ENCODE measurements at regions not wholly inside any gene's neighbourhood (a gene's known extent, or its start where the extent isn't known, plus 50 kb on each side); places are given as distances from the start of the nearest gene placed in this dataset.
"Not testable (repeated sequence)": the region's sequence is repeated elsewhere in the genome, so short reads cannot be mapped to it uniquely, and the experiment has no call there.

DNA sequence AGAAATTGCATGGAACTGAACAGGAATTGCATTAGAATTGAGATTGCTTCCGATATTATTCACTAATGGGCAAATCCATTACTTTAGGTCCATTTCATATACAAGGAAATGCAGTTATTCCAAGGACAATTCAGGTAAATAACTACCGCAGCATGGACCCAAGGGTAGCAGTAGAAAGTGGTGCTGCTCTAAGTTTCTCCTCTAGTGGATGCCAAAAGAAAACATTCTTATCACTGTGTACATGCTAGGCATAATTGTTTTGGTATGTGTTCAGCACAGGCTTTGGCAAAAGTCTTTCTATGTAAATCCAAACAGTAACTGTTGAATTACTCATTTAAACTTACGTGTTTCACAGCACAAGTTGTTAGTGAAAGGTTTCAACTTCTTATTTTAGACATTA is 890.1 kb upstream of the ADAMTS5 start:
- H3K4me1 Mint-ChIP-seq (ENCODE audit: insufficient read depth, unreplicated experiment); BruUV-seq (replicated peaks); DNase-seq (ENCODE audit: unreplicated experiment); POLR2A ChIA-PET; H3K27ac Mint-ChIP-seq (ENCODE audit: low read depth, unreplicated experiment); H3K27me3 Mint-ChIP-seq (ENCODE audit: insufficient read depth, unreplicated experiment); H3K4me3 Mint-ChIP-seq (ENCODE audit: unreplicated experiment); H3K36me3 Mint-ChIP-seq (ENCODE audit: insufficient read depth, unreplicated experiment); H3K9me3 Mint-ChIP-seq (ENCODE audit: unreplicated experiment); intact Hi-C loops (cut with micrococcal nuclease): not testable (repeated sequence)
- CTCF ChIA-PET, result interaction anchor here (0.7 kb wide), 1 partner anchor 658 kb away, joined by 4 read pairs; no protein-coding TSS in a partner anchor

DNA sequence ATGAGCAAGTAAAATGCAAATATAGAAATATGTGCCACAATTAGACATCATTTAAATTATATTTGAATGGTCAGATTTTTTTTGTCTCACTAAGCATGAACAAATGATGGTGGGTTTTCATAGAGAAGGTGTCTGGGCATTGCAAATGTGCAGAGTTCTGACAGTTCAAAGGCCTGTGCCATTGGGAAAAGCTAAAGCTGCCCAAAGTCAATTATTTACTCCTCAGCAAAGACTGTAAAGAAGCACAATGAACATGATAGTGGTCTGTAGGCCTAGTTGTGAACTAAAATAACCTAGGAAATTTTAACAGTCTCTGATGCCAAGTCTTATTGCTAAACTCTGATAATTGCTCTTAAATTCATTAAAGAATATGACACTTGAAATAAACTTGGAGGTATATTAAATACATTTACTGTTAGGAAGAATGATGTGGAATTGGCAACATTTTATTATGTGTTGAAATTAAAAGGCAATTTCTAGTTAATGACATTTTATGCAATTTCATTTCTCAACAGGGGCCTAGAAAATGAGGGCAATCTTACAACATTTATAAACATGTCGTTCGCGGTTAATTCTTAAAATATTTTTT is 874.3 kb upstream of the ADAMTS5 start:
- H3K4me3 Mint-ChIP-seq (ENCODE audit: unreplicated experiment), result no peak overlapping the region
- peaks cover 5% of the 10 kb centered on the region for H3K9me3 Mint-ChIP-seq (ENCODE audit: unreplicated experiment)
- POLR2A ChIA-PET, result no interaction called here
- intact Hi-C loops (cut with micrococcal nuclease), result no loop called here
- no peaks in the 10 kb centered on the region for H3K27me3 Mint-ChIP-seq (ENCODE audit: insufficient read depth, unreplicated experiment)
- no peaks in the 10 kb centered on the region for H3K4me1 Mint-ChIP-seq (ENCODE audit: insufficient read depth, unreplicated experiment)
- H3K27ac Mint-ChIP-seq (ENCODE audit: low read depth, unreplicated experiment), result no peak overlapping the region
- TF ChIP-seq, protein P1, sequence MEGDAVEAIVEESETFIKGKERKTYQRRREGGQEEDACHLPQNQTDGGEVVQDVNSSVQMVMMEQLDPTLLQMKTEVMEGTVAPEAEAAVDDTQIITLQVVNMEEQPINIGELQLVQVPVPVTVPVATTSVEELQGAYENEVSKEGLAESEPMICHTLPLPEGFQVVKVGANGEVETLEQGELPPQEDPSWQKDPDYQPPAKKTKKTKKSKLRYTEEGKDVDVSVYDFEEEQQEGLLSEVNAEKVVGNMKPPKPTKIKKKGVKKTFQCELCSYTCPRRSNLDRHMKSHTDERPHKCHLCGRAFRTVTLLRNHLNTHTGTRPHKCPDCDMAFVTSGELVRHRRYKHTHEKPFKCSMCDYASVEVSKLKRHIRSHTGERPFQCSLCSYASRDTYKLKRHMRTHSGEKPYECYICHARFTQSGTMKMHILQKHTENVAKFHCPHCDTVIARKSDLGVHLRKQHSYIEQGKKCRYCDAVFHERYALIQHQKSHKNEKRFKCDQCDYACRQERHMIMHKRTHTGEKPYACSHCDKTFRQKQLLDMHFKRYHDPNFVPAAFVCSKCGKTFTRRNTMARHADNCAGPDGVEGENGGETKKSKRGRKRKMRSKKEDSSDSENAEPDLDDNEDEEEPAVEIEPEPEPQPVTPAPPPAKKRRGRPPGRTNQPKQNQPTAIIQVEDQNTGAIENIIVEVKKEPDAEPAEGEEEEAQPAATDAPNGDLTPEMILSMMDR (IDR thresholded peaks at IDR 0.05; ENCODE audit: unreplicated experiment), result no peak
- DNase-seq (ENCODE audit: unreplicated experiment), result no peak
- CTCF ChIA-PET, result no interaction called here
- no peaks in the 10 kb centered on the region for H3K36me3 Mint-ChIP-seq (ENCODE audit: insufficient read depth, unreplicated experiment)
- no TSS peak for BruUV-seq (replicated peaks)

DNA sequence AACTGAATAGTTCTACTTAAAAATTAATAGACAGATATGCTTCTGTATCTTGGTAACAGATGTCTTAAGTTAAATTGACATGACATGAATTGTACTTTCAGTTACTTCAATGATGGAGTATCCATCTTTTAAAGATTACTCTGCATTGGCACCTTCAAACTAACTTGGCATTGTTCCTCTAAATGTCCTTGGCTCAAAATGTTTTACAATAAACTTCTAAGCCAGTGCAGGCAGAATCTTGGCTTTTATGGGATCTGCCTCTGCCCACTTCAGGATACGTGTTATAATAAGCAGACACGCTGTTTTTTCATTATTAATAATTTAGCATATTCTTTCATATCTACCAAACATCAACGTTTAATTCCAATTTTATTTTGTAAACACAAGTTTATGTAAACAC is 873.4 kb upstream of the ADAMTS5 start:
- CTCF ChIA-PET, result no interaction called here
- POLR2A ChIA-PET, result no interaction called here

DNA sequence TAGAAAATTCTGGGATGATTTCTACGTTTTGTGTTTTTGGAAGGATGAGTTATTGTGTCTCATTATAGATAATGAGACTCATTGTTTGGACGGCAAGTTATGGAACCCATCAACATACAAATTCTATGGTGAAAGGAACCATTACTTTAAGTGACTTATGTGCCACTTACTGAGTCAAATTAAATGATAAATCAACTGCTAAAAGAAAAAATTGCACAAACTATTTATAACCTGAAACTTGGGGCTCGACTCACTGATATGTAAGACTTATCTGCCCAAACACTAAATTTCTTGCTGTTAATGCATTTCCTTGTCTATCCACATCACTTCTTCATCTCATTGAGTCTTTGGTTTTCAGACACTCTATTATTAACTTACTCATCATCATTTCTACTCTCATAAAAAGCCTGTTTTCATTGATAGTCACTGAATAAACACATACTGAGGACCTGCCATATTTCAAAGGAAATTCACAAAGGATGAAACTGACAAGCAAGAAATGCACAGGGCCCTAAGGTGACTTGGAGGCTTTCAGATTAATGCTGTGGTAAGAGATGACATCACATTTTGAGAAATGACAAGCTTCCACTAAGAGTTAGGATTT is 872.7 kb upstream of the ADAMTS5 start:
- TF ChIP-seq, protein P1 (IDR thresholded peaks at IDR 0.05; ENCODE audit: unreplicated experiment), result no peak
- H3K27me3 Mint-ChIP-seq (ENCODE audit: insufficient read depth, unreplicated experiment), result no peaks in the 10 kb centered on the region
- DNase-seq (ENCODE audit: unreplicated experiment), result no peak
- H3K4me3 Mint-ChIP-seq (ENCODE audit: unreplicated experiment), result no peak overlapping the region
- no peaks in the 10 kb centered on the region for H3K9me3 Mint-ChIP-seq (ENCODE audit: unreplicated experiment)
- no TSS peak for BruUV-seq (replicated peaks)
- no peaks in the 10 kb centered on the region for H3K36me3 Mint-ChIP-seq (ENCODE audit: insufficient read depth, unreplicated experiment)
- CTCF ChIA-PET, result no interaction called here
- H3K27ac Mint-ChIP-seq (ENCODE audit: low read depth, unreplicated experiment), result no peak overlapping the region
- H3K4me1 Mint-ChIP-seq (ENCODE audit: insufficient read depth, unreplicated experiment), result no peaks in the 10 kb centered on the region
- POLR2A ChIA-PET, result no interaction called here
- intact Hi-C loops (cut with micrococcal nuclease), result no loop called here

More for the DNA sequence above, 873.4 kb upstream of the ADAMTS5 start:
- Mint-ChIP-seq H3K9me3 (ENCODE audit: unreplicated experiment) (no peaks in the 10 kb centered on the region), H3K27me3 (ENCODE audit: insufficient read depth, unreplicated experiment) (no peaks in the 10 kb centered on the region), H3K27ac (ENCODE audit: low read depth, unreplicated experiment) (no peak overlapping the region), H3K36me3 (ENCODE audit: insufficient read depth, unreplicated experiment) (no peaks in the 10 kb centered on the region), H3K4me1 (ENCODE audit: insufficient read depth, unreplicated experiment) (no peaks in the 10 kb centered on the region), H3K4me3 (ENCODE audit: unreplicated experiment) (no peak overlapping the region)
- no TSS peak for BruUV-seq (replicated peaks)
- TF ChIP-seq, protein P1 (IDR thresholded peaks at IDR 0.05; ENCODE audit: unreplicated experiment), result no peak
- no peak for DNase-seq (ENCODE audit: unreplicated experiment)
- intact Hi-C loops (cut with micrococcal nuclease), result no loop called here

Data from MCF 10A (cell line).